ENCODE measurements at regions not wholly inside any gene's neighbourhood (a gene's known extent, or its start where the extent isn't known, plus 50 kb on each side); places are given as distances from the start of the nearest gene placed in this dataset.

GRCh38 chr5:124677374-124678351 lies 68.8 kb downstream of the ZNF608 start (continued):
- TF ChIP-seq CHD7 (IDR thresholded peaks at IDR 0.05; ENCODE audit: insufficient replicate concordance, low read length) (no peak), NRF1 (IDR thresholded peaks at IDR 0.05; ENCODE audit: low read depth, low read length) (no peak), TCF12 (IDR thresholded peaks at IDR 0.05; ENCODE audit: low read depth, low read length) (no peak), KDM1A (IDR thresholded peaks at IDR 0.05; ENCODE audit: borderline replicate concordance, low read length) (no peak), ATF3 (IDR thresholded peaks at IDR 0.05; ENCODE audit: insufficient read depth, low read depth, low read length) (no peak), JUN (IDR thresholded peaks at IDR 0.05; ENCODE audit: low read depth, low read length) (no peak), FOSL1 (IDR thresholded peaks at IDR 0.05; ENCODE audit: insufficient read depth, low read depth, low read length) (no peak)

Data from H1 (cell line).